Limb (tissue), 2 donors: ENCODE measurements at regions not wholly inside any gene's neighbourhood (a gene's known extent, or its start where the extent isn't known, plus 50 kb on each side); places are given as distances from the start of the nearest gene placed in this dataset.
"Not testable (repeated sequence)": the region's sequence is repeated elsewhere in the genome, so short reads cannot be mapped to it uniquely, and the experiment has no call there.

Source experiments
- DNase-seq, 2 donors: peaks; one replicate each; pipeline ENCODE4 v3.0.0-alpha.2; 2016; ENCODE audit errors: extremely low spot score in 2 of 2

GRCh38 chr6:81625216-81625615 is 127.3 kb downstream of the TENT5A start:
- no peak for DNase-seq

DNA sequence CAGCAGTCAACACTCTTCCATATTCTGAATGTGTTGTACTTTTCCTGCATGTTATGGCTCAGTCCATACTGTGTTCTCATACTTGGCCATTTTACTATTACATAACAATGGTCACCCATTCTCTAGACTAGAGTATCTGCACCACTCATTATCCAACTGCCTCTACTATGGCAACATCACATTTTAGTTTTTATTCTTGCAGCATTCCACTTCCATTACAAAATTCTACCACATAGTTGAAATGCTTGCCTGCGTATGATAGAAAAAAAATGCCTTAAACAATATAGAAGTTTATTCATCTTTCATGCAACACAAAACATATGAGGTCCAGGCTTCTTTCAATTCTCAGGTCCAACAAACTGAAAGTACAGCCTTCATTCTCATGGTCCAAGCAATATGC is 128.0 kb downstream of the TENT5A start:
- DNase-seq, result no peak

- DNase-seq, result no peak
Observed at GRCh38 chr6:81623106-81623759, 129.2 kb downstream of the TENT5A start.

DNA sequence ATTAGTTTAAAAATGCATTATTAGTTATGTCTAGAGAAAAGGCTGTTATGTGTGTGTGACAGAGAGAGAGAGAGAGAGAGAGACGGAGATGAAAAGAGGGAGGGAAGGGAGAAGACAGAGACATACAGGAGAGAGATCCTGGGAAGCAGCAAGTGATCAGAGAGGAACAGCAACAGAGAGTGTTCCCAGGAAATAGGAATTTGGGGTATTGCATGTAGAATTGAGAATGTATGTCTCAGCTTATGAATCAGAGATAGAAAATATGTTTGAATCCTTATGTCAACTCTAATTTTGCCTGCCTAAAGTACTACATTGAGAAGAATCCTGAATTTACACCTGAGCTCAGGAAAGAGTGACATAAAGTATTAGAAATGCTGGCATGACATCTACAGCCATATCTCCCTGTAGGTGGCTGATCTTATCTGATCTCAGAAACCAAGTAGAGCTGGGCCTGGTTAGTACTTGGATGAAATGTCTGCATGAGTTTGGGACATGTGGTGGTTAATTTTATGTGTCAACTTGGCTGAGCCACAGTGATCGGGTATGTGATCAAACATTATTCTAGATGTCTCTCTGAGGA is 130.6 kb downstream of the TENT5A start:
- no peak for DNase-seq

DNA sequence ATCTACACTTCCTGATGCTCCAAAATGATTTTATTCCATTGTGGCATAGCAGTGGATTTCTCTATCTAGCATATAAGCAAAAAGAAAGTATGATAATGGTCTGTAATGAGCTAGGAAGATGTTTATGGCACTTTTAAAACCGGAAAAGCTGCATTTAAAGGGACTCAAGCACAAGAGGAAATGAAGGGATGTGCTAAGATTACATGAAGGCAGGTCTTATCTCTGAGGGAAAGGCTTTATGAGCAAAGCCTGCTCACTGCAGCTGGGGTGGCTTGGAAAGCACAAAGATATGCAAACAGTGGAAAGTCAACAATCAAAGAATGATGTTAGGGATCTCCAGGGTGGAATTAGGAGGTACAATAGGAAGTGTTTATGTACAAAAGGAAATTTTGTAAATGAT is 138.2 kb downstream of the TENT5A start:
- DNase-seq, result no peak

GRCh38 chr6:81613606-81614005 is 138.9 kb downstream of the TENT5A start:
- no peak for DNase-seq

DNA sequence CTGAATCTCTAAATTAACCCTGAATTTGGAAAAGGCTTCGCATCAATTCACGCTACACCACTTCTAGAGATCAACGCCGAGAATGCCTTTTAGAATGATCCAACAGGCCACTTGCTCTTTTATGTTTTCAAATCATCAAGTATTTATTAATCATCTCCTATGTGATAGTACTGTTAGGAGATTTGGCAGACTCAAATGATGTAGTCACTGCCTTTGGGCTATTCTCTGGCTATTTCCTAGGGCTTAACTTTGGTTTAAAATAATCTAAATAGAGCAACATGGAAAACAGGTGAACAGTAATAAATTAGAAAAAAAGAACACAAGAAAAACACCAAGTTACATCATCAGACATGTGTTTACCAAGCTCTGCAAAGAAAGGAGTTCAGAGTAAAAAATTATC is 140.3 kb downstream of the TENT5A start:
- DNase-seq, result no peak

- no peak for DNase-seq
Observed at GRCh38 chr6:81609736-81610135, 142.7 kb downstream of the TENT5A start.

DNA sequence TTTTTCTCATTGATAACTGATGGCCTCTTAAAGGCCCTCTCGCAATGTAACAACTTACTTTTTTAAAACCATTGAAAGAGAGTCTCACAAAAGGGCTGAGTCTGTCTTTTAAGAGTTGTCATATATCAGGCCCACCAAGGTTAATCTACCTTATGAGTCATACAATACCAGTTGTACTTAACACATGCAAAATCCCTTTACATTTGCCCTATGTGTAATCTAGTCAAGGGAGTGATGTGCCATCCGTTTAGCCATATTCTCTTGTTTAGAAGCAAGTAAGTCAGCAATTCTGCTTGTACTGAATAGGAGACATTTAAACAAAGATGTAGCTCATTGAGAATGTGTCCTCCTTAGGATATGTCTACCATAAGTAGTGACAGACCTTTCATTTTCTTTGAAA is 143.7 kb downstream of the TENT5A start:
- DNase-seq, result no peak

DNA sequence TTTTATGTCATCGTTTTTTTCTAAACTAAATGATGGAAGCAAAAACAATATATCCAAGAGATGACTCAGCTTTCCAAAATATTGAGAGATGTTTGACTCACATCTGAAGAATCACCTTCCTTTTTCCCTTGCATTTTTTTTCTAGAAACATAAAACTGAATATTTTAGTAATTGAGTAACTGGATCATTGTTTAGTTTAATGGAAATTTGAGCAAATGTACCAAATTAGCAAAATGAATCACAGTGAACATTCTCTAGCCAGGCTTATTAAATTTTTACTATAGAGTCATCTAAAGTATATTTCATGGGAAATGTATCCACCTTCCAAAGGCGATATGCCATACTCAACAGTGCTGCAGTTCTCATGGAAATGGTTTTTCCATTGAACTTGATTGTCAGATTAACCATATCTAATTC is 145.5 kb downstream of the TENT5A start:
- no peak for DNase-seq

- no peak for DNase-seq
Observed at GRCh38 chr6:81605526-81605925, 147.0 kb downstream of the TENT5A start.

- DNase-seq, result no peak
Observed at GRCh38 chr6:81601918-81602317, 150.6 kb downstream of the TENT5A start.

GRCh38 chr6:81600488-81600887 is 152.0 kb downstream of the TENT5A start:
- DNase-seq, result not testable (repeated sequence)

GRCh38 chr6:81594501-81594900 is 158.0 kb downstream of the TENT5A start:
- DNase-seq, result no peak

- no peak for DNase-seq
Observed at GRCh38 chr6:81590314-81590691, 162.2 kb downstream of the TENT5A start.

DNA sequence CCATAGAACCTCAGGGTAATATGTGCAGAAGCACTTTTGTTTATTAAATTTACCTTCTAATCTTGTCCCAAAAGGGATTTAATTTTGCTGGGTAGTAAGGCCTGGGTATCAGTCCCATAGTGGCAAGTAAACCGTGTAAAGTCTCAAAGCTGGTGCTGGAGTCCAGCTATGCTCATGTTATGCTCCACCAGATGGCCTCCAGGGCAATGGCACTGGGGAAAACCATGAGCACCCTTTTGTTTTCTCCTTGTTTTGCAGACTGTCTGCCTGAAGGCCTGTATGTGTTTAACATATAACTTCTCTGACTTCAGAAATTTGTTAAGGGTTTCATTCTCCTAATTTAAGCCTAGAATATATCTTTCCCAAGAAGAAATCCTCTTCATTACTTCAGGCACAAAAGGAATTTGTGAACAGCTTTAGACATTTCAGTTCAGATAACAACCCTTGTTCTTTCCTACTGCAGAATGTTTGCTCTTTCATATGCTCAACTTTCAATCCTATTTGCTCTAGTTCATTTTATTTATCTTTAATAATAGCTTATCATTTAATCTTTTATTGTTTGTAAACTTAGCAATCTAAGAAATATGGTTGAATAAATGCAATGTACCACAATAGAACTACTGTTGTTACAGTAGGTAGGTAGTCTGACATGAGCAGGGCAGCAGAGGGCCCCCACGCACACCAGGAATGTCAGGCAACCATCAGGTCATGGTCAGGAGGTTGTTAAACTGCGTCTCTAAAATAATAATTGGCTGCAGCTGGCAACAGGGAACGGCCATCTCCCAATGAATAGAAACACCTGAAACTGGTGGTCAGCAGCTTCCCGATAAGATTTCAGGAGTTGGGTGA is 162.8 kb downstream of the TENT5A start:
- no peak for DNase-seq

DNA sequence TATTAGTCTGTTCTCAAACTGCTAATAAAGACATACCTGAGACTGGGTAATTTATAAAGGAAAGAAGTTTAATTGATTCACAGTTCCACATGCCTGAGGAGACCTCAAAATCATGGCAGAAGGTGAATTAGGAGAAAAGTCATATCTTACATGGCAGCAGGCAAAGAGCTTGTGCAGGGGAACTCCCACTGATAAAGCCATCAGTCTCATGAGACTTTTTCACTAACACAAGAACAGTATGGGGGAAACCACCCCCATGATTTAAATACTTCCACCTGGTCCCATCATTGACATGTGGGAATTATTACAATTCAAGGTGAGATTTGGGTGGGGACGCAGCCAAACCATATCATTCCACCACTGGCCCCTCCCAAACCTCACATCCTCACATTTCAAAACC is 166.8 kb downstream of the TENT5A start:
- not testable (repeated sequence) for DNase-seq

DNA sequence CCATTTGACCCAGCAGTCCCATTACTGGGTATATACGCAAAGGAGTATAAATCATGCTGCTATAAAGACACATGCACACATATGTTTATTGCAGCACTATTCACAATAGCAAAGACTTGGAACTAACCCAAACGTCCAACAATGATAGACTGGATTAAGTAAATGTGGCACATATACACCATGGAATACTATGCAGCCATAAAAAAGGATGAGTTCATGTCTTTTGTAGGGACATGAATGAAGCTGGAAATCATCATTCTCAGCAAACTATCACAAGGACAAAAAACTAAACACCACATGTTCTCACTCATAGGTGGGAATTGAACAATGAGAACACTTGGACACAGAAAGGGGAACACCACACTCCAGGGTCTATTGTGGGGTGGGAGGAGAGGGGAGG is 168.3 kb downstream of the TENT5A start:
- not testable (repeated sequence) for DNase-seq

- no peak for DNase-seq
Observed at GRCh38 chr6:81575442-81575841, 177.0 kb downstream of the TENT5A start.

DNA sequence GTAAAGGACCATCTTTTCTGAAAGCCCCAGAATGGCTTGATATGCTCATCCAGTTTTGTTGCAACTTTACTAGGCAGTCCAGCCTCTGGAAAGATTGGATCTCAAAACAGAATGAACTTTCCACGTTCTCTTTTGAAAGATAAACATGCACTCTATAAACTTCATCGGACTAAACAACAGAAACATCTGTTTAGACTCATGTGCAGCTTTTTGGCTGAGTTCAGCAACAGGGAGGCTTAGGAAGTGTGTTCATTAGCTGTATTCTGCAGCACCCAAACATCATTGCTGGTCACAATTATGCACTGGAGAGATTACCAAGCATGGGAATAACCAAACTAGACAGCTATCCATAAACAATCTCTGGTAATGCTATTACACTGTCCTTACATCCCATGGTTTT is 180.5 kb downstream of the TENT5A start:
- no peak for DNase-seq

DNA sequence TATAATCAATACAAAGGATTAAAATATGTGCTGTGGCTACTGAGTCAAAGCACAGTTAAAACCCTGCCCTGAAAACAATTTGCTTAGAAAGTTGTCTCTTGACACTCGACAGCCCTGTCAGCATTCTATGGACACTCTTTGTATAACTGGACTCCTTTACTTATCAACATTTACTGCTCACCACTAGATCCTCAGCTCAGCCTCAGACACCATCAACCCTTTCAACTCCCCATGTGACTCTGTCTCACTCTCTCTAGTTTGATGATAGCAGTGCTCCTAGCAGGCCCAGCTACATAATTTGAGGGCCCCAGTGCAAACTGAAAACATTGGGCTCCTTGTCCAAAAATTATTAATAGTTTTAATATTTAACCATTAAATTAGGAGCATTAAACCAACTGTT is 181.8 kb downstream of the TENT5A start:
- DNase-seq, result no peak

GRCh38 chr6:81568973-81569372 is 183.5 kb downstream of the TENT5A start:
- DNase-seq, result no peak

- DNase-seq, result no peak
Observed at GRCh38 chr6:81565071-81565470, 187.4 kb downstream of the TENT5A start.
